ENCODE measurements at regions not wholly inside any gene's neighbourhood (a gene's known extent, or its start where the extent isn't known, plus 50 kb on each side); places are given as distances from the start of the nearest gene placed in this dataset.

- no peak for DNase-seq (ENCODE audit: low read depth in 4 of 4, low spot score in 2 of 4)
These were observed 512.5 kb upstream of the CDH18 start for GRCh38 chr5:20500546-20500945.

GRCh38 chr5:20498926-20499325 lies 510.9 kb upstream of the CDH18 start:
- no peak for DNase-seq (ENCODE audit: low read depth in 4 of 4, low spot score in 2 of 4)

GRCh38 chr5:20498102-20498501 lies 510.1 kb upstream of the CDH18 start:
- no peak for DNase-seq (ENCODE audit: low read depth in 4 of 4, low spot score in 2 of 4)

- no peak for DNase-seq (ENCODE audit: low read depth in 4 of 4, low spot score in 2 of 4)
These were observed 509.4 kb upstream of the CDH18 start for GRCh38 chr5:20497356-20497755.

GRCh38 chr5:20494706-20495105 lies 506.7 kb upstream of the CDH18 start:
- no peak for DNase-seq (ENCODE audit: low read depth in 4 of 4, low spot score in 2 of 4)

- DNase-seq (ENCODE audit: low read depth in 4 of 4, low spot score in 2 of 4), result no peak
These were observed 498.8 kb upstream of the CDH18 start for GRCh38 chr5:20486826-20487225.

- no peak for DNase-seq (ENCODE audit: low read depth in 4 of 4, low spot score in 2 of 4)
These were observed 488.0 kb upstream of the CDH18 start for GRCh38 chr5:20476016-20476415.

GRCh38 chr5:20470997-20471396 lies 483.0 kb upstream of the CDH18 start:
- DNase-seq (ENCODE audit: low read depth in 4 of 4, low spot score in 2 of 4), result no peak

GRCh38 chr5:20469792-20470191 lies 481.8 kb upstream of the CDH18 start:
- no peak for DNase-seq (ENCODE audit: low read depth in 4 of 4, low spot score in 2 of 4)

- DNase-seq (ENCODE audit: low read depth in 4 of 4, low spot score in 2 of 4), result no peak
These were observed 481.4 kb upstream of the CDH18 start for GRCh38 chr5:20469390-20469789.

- no peak for DNase-seq (ENCODE audit: low read depth in 4 of 4, low spot score in 2 of 4)
These were observed 478.5 kb upstream of the CDH18 start for GRCh38 chr5:20466512-20466911.

- DNase-seq (ENCODE audit: low read depth in 4 of 4, low spot score in 2 of 4), result no peak
These were observed 475.2 kb upstream of the CDH18 start for GRCh38 chr5:20463206-20463605.

- DNase-seq (ENCODE audit: low read depth in 4 of 4, low spot score in 2 of 4), result no peak
These were observed 458.1 kb upstream of the CDH18 start for GRCh38 chr5:20446121-20446520.

- DNase-seq (ENCODE audit: low read depth in 4 of 4, low spot score in 2 of 4), result no peak
These were observed 457.4 kb upstream of the CDH18 start for GRCh38 chr5:20445326-20445860.

- no peak for DNase-seq (ENCODE audit: low read depth in 4 of 4, low spot score in 2 of 4)
These were observed 446.8 kb upstream of the CDH18 start for GRCh38 chr5:20434786-20435185.

GRCh38 chr5:20420991-20421595 lies 433.1 kb upstream of the CDH18 start:
- no peak for DNase-seq (ENCODE audit: low read depth in 4 of 4, low spot score in 2 of 4)

All from left renal cortex interstitium (tissue), 4 donors.